Liver (tissue), 8 donors: ENCODE measurements at regions not wholly inside any gene's neighbourhood (a gene's known extent, or its start where the extent isn't known, plus 50 kb on each side); places are given as distances from the start of the nearest gene placed in this dataset.

Experiments
- DNase-seq: peaks from one replicate; pipeline ENCODE4 v3.0.0-alpha.2; 2017; ENCODE audit warnings: low spot score
- H3K27ac ChIP-seq, 2 donors: one replicate each; pipeline ENCODE4 v1.7.0; 2013; ENCODE audit warnings: inconsistent platforms in 2 of 2, low read length in 2 of 2, control low read depth in 1 of 2, low read depth in 1 of 2, mild to moderate bottlenecking in 1 of 2
- H3K27me3 ChIP-seq, 4 donors: one replicate each; pipeline versions ENCODE4 v1.6.1 to v1.7.0; 2013; ENCODE audit warnings: low read length in 3 of 4, inconsistent platforms in 1 of 4, mild to moderate bottlenecking in 1 of 4, moderate library complexity in 1 of 4; ENCODE audit not compliant: control insufficient read depth in 4 of 4, insufficient read depth in 4 of 4
- H3K36me3 ChIP-seq, 4 donors: one replicate each; pipeline versions ENCODE4 v1.6.1 to v1.7.0; 2013; ENCODE audit warnings: low read length in 3 of 4, mild to moderate bottlenecking in 3 of 4, low read depth in 1 of 4, moderate library complexity in 1 of 4; ENCODE audit not compliant: control insufficient read depth in 4 of 4, insufficient read depth in 3 of 4
- H3K4me1 ChIP-seq, 4 donors: one replicate each; pipeline versions ENCODE4 v1.6.1 to v1.7.0; 2013; ENCODE audit warnings: low read length in 3 of 4, mild to moderate bottlenecking in 3 of 4, moderate library complexity in 1 of 4; ENCODE audit not compliant: control insufficient read depth in 4 of 4, insufficient read depth in 4 of 4
- H3K4me3 ChIP-seq, 3 donors: one replicate each; pipeline versions ENCODE4 v1.6.1 to v1.7.0; 2013; ENCODE audit warnings: low read length in 3 of 3, control low read depth in 1 of 3, low read depth in 1 of 3, mild to moderate bottlenecking in 1 of 3
- H3K9ac ChIP-seq, 2 donors: one replicate each; pipeline ENCODE4 v1.7.0; 2013; ENCODE audit warnings: low read length in 2 of 2, mild to moderate bottlenecking in 2 of 2, moderate library complexity in 2 of 2, control low read depth in 1 of 2, low read depth in 1 of 2
- H3K9me3 ChIP-seq, 4 donors: one replicate each; pipeline versions ENCODE4 v1.6.1 to v1.7.0; 2013; ENCODE audit warnings: low read length in 3 of 4; ENCODE audit not compliant: control insufficient read depth in 4 of 4
- EGR1 ChIP-seq, 2 donors: IDR thresholded peaks; 2 replicates each; pipeline ENCODE4 v1.6.1; 2016 to 2018; ENCODE audit warnings: antibody characterized with exemption in 2 of 2, low read depth in 2 of 2
- FOXA1 ChIP-seq: IDR thresholded peaks from 2 replicates; pipeline ENCODE4 v1.6.1; 2016; ENCODE audit warnings: antibody characterized with exemption
- FOXA2 ChIP-seq: IDR thresholded peaks from 2 replicates; pipeline ENCODE4 v1.6.1; 2016; ENCODE audit warnings: antibody characterized with exemption
- GABPA ChIP-seq, 2 donors: IDR thresholded peaks in 1 of 2; conservative IDR thresholded peaks in 1 of 2; 2 replicates each; pipeline ENCODE4 v1.6.1; 2016; ENCODE audit warnings: antibody characterized with exemption in 2 of 2, mild to moderate bottlenecking in 1 of 2, moderate library complexity in 1 of 2
- HNF4A ChIP-seq, 2 donors: conservative IDR thresholded peaks; 2 replicates each; pipeline ENCODE4 v1.6.1; 2016; ENCODE audit warnings: antibody characterized with exemption in 2 of 2, mild to moderate bottlenecking in 2 of 2
- JUND ChIP-seq, 2 donors: IDR thresholded peaks; 2 replicates each; pipeline ENCODE4 v1.6.1; 2016; ENCODE audit warnings: antibody characterized with exemption in 2 of 2
- NR2F2 ChIP-seq: IDR thresholded peaks from 2 replicates; pipeline ENCODE4 v1.6.1; 2016; ENCODE audit warnings: antibody characterized with exemption
- RAD21 ChIP-seq, 2 donors: IDR thresholded peaks; 2 replicates each; pipeline ENCODE4 v1.6.1; 2016; ENCODE audit warnings: antibody characterized with exemption in 2 of 2, mild to moderate bottlenecking in 2 of 2
- RXRA ChIP-seq, 2 donors: IDR thresholded peaks; 2 replicates each; pipeline ENCODE4 v1.6.1; 2017 to 2018; ENCODE audit warnings: antibody characterized with exemption in 2 of 2, mild to moderate bottlenecking in 1 of 2
- SP1 ChIP-seq: IDR thresholded peaks from 2 replicates; pipeline ENCODE4 v1.6.1; 2018; ENCODE audit warnings: antibody characterized with exemption, mild to moderate bottlenecking
- YY1 ChIP-seq: IDR thresholded peaks from 2 replicates; pipeline ENCODE4 v1.6.1; 2016; ENCODE audit warnings: antibody characterized with exemption, mild to moderate bottlenecking
- WGBS: extraction: QIAGEN DNeasy Blood & Tissue Kit; methylation state at CpG from one replicate; pipeline ENCODE4 v1.1.7; 2013; 5-methylcytosine and 5-hydroxymethylcytosine counted together
- TF ChIP-seq, protein P1 (sequence below): IDR thresholded peaks from 2 replicates; pipeline ENCODE4 v1.6.1; 2016; ENCODE audit warnings: antibody characterized with exemption
- TF ChIP-seq, protein P2 (sequence below): IDR thresholded peaks from 2 replicates; pipeline ENCODE4 v1.6.1; 2016; ENCODE audit warnings: antibody characterized with exemption
- TF ChIP-seq, protein P3 (sequence below): fragments of 150-350 bp; IDR thresholded peaks from 2 replicates; pipeline ENCODE4 v1.5.1; 2017; ENCODE audit warnings: improper control_type of control experiment, low read depth, low read length; ENCODE audit not compliant: missing input control
- TF ChIP-seq, protein P4 (sequence below): IDR thresholded peaks from 2 replicates; pipeline ENCODE4 v1.6.1; 2016; ENCODE audit warnings: antibody characterized with exemption, mild to moderate bottlenecking
- donor health status: healthy.
- donor health status: healthy.
- donor health status: healthy.
- donor health status: healthy.
- donor health status: healthy.

DNA sequence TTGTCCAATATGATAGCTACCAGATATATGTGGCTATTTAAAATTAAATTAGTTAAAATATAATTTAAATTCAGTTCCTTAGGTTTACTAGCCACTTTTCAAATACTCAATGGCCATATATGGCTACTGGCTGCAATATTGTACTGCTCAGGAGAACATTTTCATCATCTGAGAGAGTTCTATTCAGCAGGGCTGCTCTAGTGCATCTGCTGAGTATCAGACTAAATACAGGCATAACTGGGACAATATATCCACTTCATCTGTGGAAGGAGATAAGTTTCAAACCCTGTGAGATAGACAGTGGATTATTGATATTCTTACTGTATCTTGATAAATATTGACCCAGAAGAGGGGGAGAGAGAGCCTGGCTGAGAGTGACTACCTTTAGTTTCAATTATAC is 240.1 kb upstream of the ANKRD50 start:
- TF ChIP-seq RXRA (IDR thresholded peaks at IDR 0.05) (no peak), NR2F2 (no peak), HNF4A (conservative IDR thresholded peaks at IDR 0.05) (no peak), FOXA2 (no peak)
- TF ChIP-seq, protein P1, sequence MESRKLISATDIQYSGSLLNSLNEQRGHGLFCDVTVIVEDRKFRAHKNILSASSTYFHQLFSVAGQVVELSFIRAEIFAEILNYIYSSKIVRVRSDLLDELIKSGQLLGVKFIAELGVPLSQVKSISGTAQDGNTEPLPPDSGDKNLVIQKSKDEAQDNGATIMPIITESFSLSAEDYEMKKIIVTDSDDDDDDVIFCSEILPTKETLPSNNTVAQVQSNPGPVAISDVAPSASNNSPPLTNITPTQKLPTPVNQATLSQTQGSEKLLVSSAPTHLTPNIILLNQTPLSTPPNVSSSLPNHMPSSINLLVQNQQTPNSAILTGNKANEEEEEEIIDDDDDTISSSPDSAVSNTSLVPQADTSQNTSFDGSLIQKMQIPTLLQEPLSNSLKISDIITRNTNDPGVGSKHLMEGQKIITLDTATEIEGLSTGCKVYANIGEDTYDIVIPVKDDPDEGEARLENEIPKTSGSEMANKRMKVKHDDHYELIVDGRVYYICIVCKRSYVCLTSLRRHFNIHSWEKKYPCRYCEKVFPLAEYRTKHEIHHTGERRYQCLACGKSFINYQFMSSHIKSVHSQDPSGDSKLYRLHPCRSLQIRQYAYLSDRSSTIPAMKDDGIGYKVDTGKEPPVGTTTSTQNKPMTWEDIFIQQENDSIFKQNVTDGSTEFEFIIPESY = no peak
- no peak for DNase-seq
- Histone ChIP-seq H3K36me3 (no peaks in the 10 kb centered on the region), H3K4me3 (no peak overlapping the region), H3K4me1 (peaks cover 0 to 4% (median 0%) of the 10 kb centered on the region in 4 donors), H3K9me3 (no peaks in the 10 kb centered on the region), H3K9ac (no peak overlapping the region), H3K27me3 (no peaks in the 10 kb centered on the region), H3K27ac (no peak overlapping the region)

DNA sequence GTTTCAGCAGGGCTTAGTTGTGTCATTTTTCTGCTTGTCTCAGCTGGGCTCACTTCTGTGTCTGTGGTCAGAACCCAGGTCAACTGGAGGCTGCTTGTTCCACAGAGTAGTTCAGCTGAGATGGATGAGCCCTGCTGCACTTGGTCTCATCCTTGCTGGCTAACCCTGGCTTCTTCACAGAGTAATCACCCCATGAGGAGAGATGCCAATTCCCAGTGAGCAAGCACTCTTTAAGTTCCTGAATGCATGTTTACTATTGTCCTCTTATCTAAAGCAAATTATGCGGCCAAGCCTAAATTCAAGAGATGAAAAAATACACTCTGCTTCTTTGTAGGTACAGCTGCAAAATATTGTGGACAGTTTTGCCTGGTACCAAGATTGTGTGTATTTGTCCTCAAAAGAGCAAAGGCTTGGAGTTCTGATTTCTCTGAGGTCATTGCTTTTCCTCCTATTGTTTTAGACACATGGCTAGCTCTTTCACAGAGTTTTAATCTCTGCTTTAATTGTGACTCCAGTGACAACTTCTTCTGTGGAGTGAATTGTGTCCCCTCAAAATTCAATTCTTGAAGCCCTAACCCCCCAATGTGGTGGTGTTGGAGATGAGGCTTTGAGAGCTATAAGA is 236.6 kb upstream of the ANKRD50 start:
- Histone ChIP-seq H3K9ac (no peak overlapping the region), H3K9me3 (no peaks in the 10 kb centered on the region), H3K36me3 (no peaks in the 10 kb centered on the region), H3K4me1 (peaks cover 0 to 9% (median 0%) of the 10 kb centered on the region in 4 donors), H3K27me3 (no peaks in the 10 kb centered on the region), H3K4me3 (no peak overlapping the region), H3K27ac (no peak overlapping the region)
- 77% methylated on average over 1 of the region's 1 CpG for WGBS
- TF ChIP-seq GABPA (IDR thresholded peaks at IDR 0.05 in 1 of 2, conservative IDR thresholded peaks at IDR 0.05 in 1 of 2) = no peak
- TF ChIP-seq, protein P2, sequence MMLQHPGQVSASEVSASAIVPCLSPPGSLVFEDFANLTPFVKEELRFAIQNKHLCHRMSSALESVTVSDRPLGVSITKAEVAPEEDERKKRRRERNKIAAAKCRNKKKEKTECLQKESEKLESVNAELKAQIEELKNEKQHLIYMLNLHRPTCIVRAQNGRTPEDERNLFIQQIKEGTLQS = no peak
- no peak for TF ChIP-seq FOXA2
- no peak for TF ChIP-seq YY1
- no peak for TF ChIP-seq EGR1 (IDR thresholded peaks at IDR 0.05; ENCODE audit: low read depth in 2 of 2)
- TF ChIP-seq RXRA (IDR thresholded peaks at IDR 0.05) = no peak
- TF ChIP-seq RAD21 (IDR thresholded peaks at IDR 0.05) = no peak
- no peak for TF ChIP-seq HNF4A (conservative IDR thresholded peaks at IDR 0.05)
- TF ChIP-seq FOXA1 = no peak
- TF ChIP-seq JUND (IDR thresholded peaks at IDR 0.05) = no peak
- TF ChIP-seq, protein P3, sequence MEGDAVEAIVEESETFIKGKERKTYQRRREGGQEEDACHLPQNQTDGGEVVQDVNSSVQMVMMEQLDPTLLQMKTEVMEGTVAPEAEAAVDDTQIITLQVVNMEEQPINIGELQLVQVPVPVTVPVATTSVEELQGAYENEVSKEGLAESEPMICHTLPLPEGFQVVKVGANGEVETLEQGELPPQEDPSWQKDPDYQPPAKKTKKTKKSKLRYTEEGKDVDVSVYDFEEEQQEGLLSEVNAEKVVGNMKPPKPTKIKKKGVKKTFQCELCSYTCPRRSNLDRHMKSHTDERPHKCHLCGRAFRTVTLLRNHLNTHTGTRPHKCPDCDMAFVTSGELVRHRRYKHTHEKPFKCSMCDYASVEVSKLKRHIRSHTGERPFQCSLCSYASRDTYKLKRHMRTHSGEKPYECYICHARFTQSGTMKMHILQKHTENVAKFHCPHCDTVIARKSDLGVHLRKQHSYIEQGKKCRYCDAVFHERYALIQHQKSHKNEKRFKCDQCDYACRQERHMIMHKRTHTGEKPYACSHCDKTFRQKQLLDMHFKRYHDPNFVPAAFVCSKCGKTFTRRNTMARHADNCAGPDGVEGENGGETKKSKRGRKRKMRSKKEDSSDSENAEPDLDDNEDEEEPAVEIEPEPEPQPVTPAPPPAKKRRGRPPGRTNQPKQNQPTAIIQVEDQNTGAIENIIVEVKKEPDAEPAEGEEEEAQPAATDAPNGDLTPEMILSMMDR = no peak
- no peak for TF ChIP-seq SP1
- TF ChIP-seq, protein P4, sequence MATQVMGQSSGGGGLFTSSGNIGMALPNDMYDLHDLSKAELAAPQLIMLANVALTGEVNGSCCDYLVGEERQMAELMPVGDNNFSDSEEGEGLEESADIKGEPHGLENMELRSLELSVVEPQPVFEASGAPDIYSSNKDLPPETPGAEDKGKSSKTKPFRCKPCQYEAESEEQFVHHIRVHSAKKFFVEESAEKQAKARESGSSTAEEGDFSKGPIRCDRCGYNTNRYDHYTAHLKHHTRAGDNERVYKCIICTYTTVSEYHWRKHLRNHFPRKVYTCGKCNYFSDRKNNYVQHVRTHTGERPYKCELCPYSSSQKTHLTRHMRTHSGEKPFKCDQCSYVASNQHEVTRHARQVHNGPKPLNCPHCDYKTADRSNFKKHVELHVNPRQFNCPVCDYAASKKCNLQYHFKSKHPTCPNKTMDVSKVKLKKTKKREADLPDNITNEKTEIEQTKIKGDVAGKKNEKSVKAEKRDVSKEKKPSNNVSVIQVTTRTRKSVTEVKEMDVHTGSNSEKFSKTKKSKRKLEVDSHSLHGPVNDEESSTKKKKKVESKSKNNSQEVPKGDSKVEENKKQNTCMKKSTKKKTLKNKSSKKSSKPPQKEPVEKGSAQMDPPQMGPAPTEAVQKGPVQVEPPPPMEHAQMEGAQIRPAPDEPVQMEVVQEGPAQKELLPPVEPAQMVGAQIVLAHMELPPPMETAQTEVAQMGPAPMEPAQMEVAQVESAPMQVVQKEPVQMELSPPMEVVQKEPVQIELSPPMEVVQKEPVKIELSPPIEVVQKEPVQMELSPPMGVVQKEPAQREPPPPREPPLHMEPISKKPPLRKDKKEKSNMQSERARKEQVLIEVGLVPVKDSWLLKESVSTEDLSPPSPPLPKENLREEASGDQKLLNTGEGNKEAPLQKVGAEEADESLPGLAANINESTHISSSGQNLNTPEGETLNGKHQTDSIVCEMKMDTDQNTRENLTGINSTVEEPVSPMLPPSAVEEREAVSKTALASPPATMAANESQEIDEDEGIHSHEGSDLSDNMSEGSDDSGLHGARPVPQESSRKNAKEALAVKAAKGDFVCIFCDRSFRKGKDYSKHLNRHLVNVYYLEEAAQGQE = no peak
- no peak for DNase-seq
